22Rv1 (cell line): ENCODE measurements at regions not wholly inside any gene's neighbourhood (a gene's known extent, or its start where the extent isn't known, plus 50 kb on each side); places are given as distances from the start of the nearest gene placed in this dataset.

Source experiments
- CTCF ChIP-seq: fragments of 450-650 bp; IDR thresholded peaks from 2 replicates; pipeline ENCODE4 v1.5.1; 2017; ENCODE audit warnings: mild to moderate bottlenecking
- ZFX ChIP-seq: fragments of 450-650 bp; IDR thresholded peaks from 2 replicates; pipeline ENCODE4 v1.6.1; 2017; ENCODE audit warnings: antibody characterized with exemption, borderline replicate concordance

- TF ChIP-seq CTCF (no peak), ZFX (no peak)
Observed at GRCh38 chr1:5265438-5266075, 611.1 kb downstream of the AJAP1 start.
